ENCODE measurements at regions not wholly inside any gene's neighbourhood (a gene's known extent, or its start where the extent isn't known, plus 50 kb on each side); places are given as distances from the start of the nearest gene placed in this dataset.

DNA sequence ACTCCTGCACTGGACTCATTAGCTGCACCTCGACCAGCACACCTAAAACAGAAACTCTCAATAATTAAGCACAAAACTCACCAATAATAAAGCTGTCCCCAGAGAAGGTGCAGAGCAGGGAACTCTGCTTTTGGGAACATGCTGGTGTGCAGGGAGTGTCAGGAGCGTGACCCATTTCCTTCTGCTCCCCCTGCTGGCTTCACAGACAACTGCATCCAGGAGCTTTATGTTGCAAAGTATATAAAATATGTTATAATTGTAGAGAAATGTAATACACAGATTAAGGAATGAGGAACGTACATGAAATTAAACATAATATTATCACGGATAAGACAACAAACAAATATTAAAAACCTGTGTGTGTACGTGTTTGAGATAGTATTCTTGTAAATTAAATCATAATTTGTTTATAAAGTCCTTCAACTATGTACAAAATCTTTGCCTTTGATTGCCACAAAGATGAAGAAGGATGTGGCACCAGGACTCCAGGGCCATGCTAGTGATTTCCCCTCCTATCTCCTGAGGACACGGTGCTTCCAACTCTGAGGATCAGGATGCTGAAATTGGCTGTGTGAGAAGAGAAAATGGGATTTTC lies 68.6 kb upstream of the MAL start:
- TF ChIP-seq, protein P1, sequence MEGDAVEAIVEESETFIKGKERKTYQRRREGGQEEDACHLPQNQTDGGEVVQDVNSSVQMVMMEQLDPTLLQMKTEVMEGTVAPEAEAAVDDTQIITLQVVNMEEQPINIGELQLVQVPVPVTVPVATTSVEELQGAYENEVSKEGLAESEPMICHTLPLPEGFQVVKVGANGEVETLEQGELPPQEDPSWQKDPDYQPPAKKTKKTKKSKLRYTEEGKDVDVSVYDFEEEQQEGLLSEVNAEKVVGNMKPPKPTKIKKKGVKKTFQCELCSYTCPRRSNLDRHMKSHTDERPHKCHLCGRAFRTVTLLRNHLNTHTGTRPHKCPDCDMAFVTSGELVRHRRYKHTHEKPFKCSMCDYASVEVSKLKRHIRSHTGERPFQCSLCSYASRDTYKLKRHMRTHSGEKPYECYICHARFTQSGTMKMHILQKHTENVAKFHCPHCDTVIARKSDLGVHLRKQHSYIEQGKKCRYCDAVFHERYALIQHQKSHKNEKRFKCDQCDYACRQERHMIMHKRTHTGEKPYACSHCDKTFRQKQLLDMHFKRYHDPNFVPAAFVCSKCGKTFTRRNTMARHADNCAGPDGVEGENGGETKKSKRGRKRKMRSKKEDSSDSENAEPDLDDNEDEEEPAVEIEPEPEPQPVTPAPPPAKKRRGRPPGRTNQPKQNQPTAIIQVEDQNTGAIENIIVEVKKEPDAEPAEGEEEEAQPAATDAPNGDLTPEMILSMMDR (IDR thresholded peaks at IDR 0.05; ENCODE audit: low read depth, low read length, missing input control): peak; percentile 82
- TF ChIP-seq FOXA1 (IDR thresholded peaks at IDR 0.05): no peak
- TF ChIP-seq, protein P2, sequence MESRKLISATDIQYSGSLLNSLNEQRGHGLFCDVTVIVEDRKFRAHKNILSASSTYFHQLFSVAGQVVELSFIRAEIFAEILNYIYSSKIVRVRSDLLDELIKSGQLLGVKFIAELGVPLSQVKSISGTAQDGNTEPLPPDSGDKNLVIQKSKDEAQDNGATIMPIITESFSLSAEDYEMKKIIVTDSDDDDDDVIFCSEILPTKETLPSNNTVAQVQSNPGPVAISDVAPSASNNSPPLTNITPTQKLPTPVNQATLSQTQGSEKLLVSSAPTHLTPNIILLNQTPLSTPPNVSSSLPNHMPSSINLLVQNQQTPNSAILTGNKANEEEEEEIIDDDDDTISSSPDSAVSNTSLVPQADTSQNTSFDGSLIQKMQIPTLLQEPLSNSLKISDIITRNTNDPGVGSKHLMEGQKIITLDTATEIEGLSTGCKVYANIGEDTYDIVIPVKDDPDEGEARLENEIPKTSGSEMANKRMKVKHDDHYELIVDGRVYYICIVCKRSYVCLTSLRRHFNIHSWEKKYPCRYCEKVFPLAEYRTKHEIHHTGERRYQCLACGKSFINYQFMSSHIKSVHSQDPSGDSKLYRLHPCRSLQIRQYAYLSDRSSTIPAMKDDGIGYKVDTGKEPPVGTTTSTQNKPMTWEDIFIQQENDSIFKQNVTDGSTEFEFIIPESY (IDR thresholded peaks at IDR 0.05): no peak
- no peak for TF ChIP-seq EGR1 (IDR thresholded peaks at IDR 0.05; ENCODE audit: low read depth in 2 of 2)

All from liver (tissue), 3 donors.